K562 (cell line): ENCODE measurements at regions not wholly inside any gene's neighbourhood (a gene's known extent, or its start where the extent isn't known, plus 50 kb on each side); places are given as distances from the start of the nearest gene placed in this dataset.

Experiments used
- ATAC-seq: fragments of 200-7000 bp; cut with Tn5 transposase; 3 replicates; pipeline ENCODE4 v1.9.1; 2020; ENCODE audit warnings: moderate library complexity
- BruUV-seq: library from RNA; stranded (reverse); fragments of 400-500 nt; replicated peaks from 2 replicates; lab custom pipeline; 2021; lab: Mats Ljungman, UMichigan
- CTCF ChIA-PET: fragments of 300-600 bp; formaldehyde crosslinking; extraction: SDS; loops from one replicate; lab custom pipeline; 2021; ENCODE audit warnings: low intra/inter-chr PET ratio; lab: Yijun Ruan, JAX
- POLR2A ChIA-PET: fragments of 300-600, 350-650 bp; sonication (Branson Sonifier 250); formaldehyde crosslinking; extraction: SDS; loops from one replicate; lab custom pipeline; 2021; ENCODE audit warnings: antibody characterized with exemption, inconsistent platforms; lab: Yijun Ruan, JAX
- DNase-seq, 4 experiments: peaks; one replicate each; pipeline versions ENCODE4 v3.0.0 to v3.0.0-alpha.2; 2011 to 2018; ENCODE audit warnings: low spot score in 3 of 4, mixed read lengths in 3 of 4; ENCODE audit errors: extremely low read depth in 1 of 4
- FAIRE-seq: peaks from 2 replicates; lab custom pipeline; 2011; peaks lifted over from hg19 to GRCh38; lab: Jason Lieb, UNC
- H2AFZ ChIP-seq: 2 replicates; pipeline ENCODE4 v1.6.0; 2011; ENCODE audit warnings: low read depth, low read length, control low read depth, inconsistent platforms
- H3K27ac ChIP-seq: fragments of 200-600 bp; 3 replicates; pipeline ENCODE4 v1.8.0; 2011; ENCODE audit warnings: low read depth, mild to moderate bottlenecking, control low read depth, inconsistent platforms, low read length, moderate library complexity, mixed read lengths; ENCODE audit errors: extremely low read depth
- H3K27me3 ChIP-seq, 2 experiments: fragments of 300-600 bp in 1 of 2; 2 replicates in 1 of 2; 3 replicates in 1 of 2; pipeline versions ENCODE4 v1.6.0 to v1.8.0; 2011; ENCODE audit warnings: inconsistent platforms in 2 of 2, low read length in 2 of 2, mild to moderate bottlenecking in 1 of 2, mixed read lengths in 1 of 2, moderate library complexity in 1 of 2; ENCODE audit not compliant: control insufficient read depth in 2 of 2, insufficient read depth in 2 of 2
- H3K36me3 ChIP-seq: fragments of 300-600 bp; 3 replicates; pipeline ENCODE4 v1.8.0; 2011; ENCODE audit warnings: mild to moderate bottlenecking, low read length, inconsistent platforms; ENCODE audit not compliant: control insufficient read depth, insufficient read depth
- H3K4me1 ChIP-seq, 2 experiments: fragments of 200-600 bp in 1 of 2; replicated peaks in 1 of 2; 2 replicates in 1 of 2; 3 replicates in 1 of 2; pipeline versions ENCODE4 v1.5.1 to v1.8.0; 2011; ENCODE audit warnings: inconsistent platforms in 2 of 2, low read length in 2 of 2, mild to moderate bottlenecking in 1 of 2, mixed read lengths in 1 of 2, moderate library complexity in 1 of 2; ENCODE audit not compliant: control insufficient read depth in 2 of 2, insufficient read depth in 2 of 2
- H3K4me2 ChIP-seq: 2 replicates; pipeline ENCODE4 v1.6.1; 2011; ENCODE audit warnings: low read length, control low read depth, inconsistent platforms, mixed read lengths; ENCODE audit not compliant: insufficient read depth
- H3K4me3 ChIP-seq: fragments of 200-600 bp; sonication (generic), shearing (Covaris generic); 2 replicates; pipeline ENCODE4 v1.5.1; 2016; ENCODE audit warnings: control low read depth, inconsistent platforms
- H3K79me2 ChIP-seq: fragments of 200-600 bp; 3 replicates; pipeline ENCODE4 v1.8.0; 2011; ENCODE audit warnings: low read length, inconsistent platforms; ENCODE audit not compliant: control insufficient read depth, insufficient read depth
- H3K9ac ChIP-seq, 2 experiments: 2 replicates each; pipeline versions ENCODE4 v1.6.0 to v1.6.1; 2011; ENCODE audit warnings: low read depth in 2 of 2, low read length in 2 of 2, control low read depth in 1 of 2, inconsistent platforms in 1 of 2, mild to moderate bottlenecking in 1 of 2, mixed read lengths in 1 of 2; ENCODE audit not compliant: insufficient read depth in 1 of 2
- H3K9me1 ChIP-seq: one replicate; pipeline ENCODE4 v1.6.0; 2011; ENCODE audit warnings: inconsistent platforms, mild to moderate bottlenecking, low read length, moderate library complexity; ENCODE audit not compliant: control insufficient read depth, insufficient read depth
- H3K9me3 ChIP-seq: replicated peaks from 2 replicates; pipeline ENCODE4 v1.5.1; 2011; ENCODE audit warnings: low read depth, low read length, inconsistent platforms; ENCODE audit not compliant: control insufficient read depth, insufficient read depth
- H4K20me1 ChIP-seq: replicated peaks from 2 replicates; pipeline ENCODE4 v1.6.1; 2011; ENCODE audit warnings: low read length, inconsistent platforms, mixed read lengths; ENCODE audit not compliant: control insufficient read depth, insufficient read depth
- BACH1 ChIP-seq: fragments of 200-800 bp; sonication (Bioruptor generic); IDR thresholded peaks from 2 replicates; pipeline ENCODE4 v1.6.1; 2016; ENCODE audit warnings: missing genetic modification characterization, missing compliant biosample characterization
- DEAF1 ChIP-seq: fragments of 450-650 bp; formaldehyde crosslinking; IDR thresholded peaks from 2 replicates; pipeline ENCODE4 v1.4.0; 2020; ENCODE audit warnings: mild to moderate bottlenecking, moderate library complexity
- FOSL1 ChIP-seq: fragments of 200-800 bp; sonication (Bioruptor generic); conservative IDR thresholded peaks from 2 replicates; pipeline ENCODE4 v1.6.1; 2016; ENCODE audit warnings: missing genetic modification characterization, missing compliant biosample characterization
- GABPB1 ChIP-seq: sonication (generic); formaldehyde crosslinking; IDR thresholded peaks from 2 replicates; pipeline ENCODE4 v1.8.0; 2022; ENCODE audit warnings: mild to moderate bottlenecking, missing genetic modification reagents
- GTF2E2 ChIP-seq: fragments of 200-800 bp; sonication (Bioruptor generic); IDR thresholded peaks from 2 replicates; pipeline ENCODE4 v1.6.1; 2016; ENCODE audit warnings: missing genetic modification characterization, missing compliant biosample characterization
- MAZ ChIP-seq, 2 experiments: fragments of 450-650 bp in 1 of 2; sonication (generic) in 1 of 2; formaldehyde crosslinking; IDR thresholded peaks in 1 of 2; conservative IDR thresholded peaks in 1 of 2; 2 replicates each; pipeline versions ENCODE4 v1.4.0 to v1.5.0; 2020; ENCODE audit warnings: mild to moderate bottlenecking in 1 of 2, missing genetic modification reagents in 1 of 2
- MEF2A ChIP-seq: IDR thresholded peaks from 2 replicates; pipeline ENCODE4 v1.6.1; 2011; ENCODE audit warnings: low read depth, mild to moderate bottlenecking, low read length, moderate library complexity; ENCODE audit not compliant: control insufficient read depth
- PML ChIP-seq: IDR thresholded peaks from 2 replicates; pipeline ENCODE4 v1.6.1; 2012; ENCODE audit warnings: low read length, inconsistent platforms
- RAD21 ChIP-seq, 2 experiments: fragments of 250-450 bp in 1 of 2; fragments of 450-650 bp in 1 of 2; sonication (Bioruptor Pico) in 1 of 2; formaldehyde crosslinking in 1 of 2; IDR thresholded peaks in 1 of 2; conservative IDR thresholded peaks in 1 of 2; 2 replicates each; pipeline versions ENCODE4 v1.4.0 to v1.8.0; 2020 to 2022; ENCODE audit warnings: mild to moderate bottlenecking in 2 of 2, moderate library complexity in 1 of 2
- U2AF1 ChIP-seq: fragments of 200-400 bp; formaldehyde crosslinking; optimal IDR thresholded peaks from 2 replicates; pipeline ENCODE3; 2017; ENCODE audit warnings: mild to moderate bottlenecking, low read depth, low read length, moderate library complexity
- ZFP1 ChIP-seq: fragments of 450-650 bp; formaldehyde crosslinking; IDR thresholded peaks from 2 replicates; pipeline ENCODE4 v1.4.0; 2020; ENCODE audit warnings: mild to moderate bottlenecking, mixed read lengths
- ZNF174 ChIP-seq: fragments of 250-450 bp; sonication (Bioruptor Pico); IDR thresholded peaks from 2 replicates; pipeline ENCODE4 v1.4.0; 2020; ENCODE audit warnings: mild to moderate bottlenecking
- WGBS: fragments of 100-300 bp; shearing (Covaris generic); methylation state at CpG from one replicate; pipeline ENCODE4 v1.1.6; 2016; ENCODE audit warnings: low coverage, mixed read lengths; ENCODE audit not compliant: insufficient coverage; ENCODE audit errors: missing lambda C conversion rate; 5-methylcytosine and 5-hydroxymethylcytosine counted together
- in situ Hi-C: fragments of 300-500 bp; cut with MboI; formaldehyde crosslinking; loops from 4 replicates; pipeline ENCODE4 v1.15.0; 2018; ENCODE audit warnings: inconsistent platforms, mixed read lengths
- intact Hi-C: fragments of 100-400 bp; cut with micrococcal nuclease; formaldehyde crosslinking; loops from 2 replicates; pipeline ENCODE4 v1.14.2; 2022
- TF ChIP-seq, protein P1 (sequence below): fragments of 200-800 bp; sonication (Bioruptor generic); IDR thresholded peaks from 2 replicates; pipeline ENCODE4 v1.6.1; 2017; ENCODE audit warnings: missing genetic modification characterization, missing compliant biosample characterization
- TF ChIP-seq, protein P2 (sequence below): fragments of 450-650 bp; formaldehyde crosslinking; IDR thresholded peaks from 2 replicates; pipeline ENCODE4 v1.4.0; 2022; ENCODE audit warnings: missing genetic modification characterization
- TF ChIP-seq, protein P3 (sequence below): fragments of 200-800 bp; sonication (Bioruptor generic); IDR thresholded peaks from 2 replicates; pipeline ENCODE4 v1.6.1; 2017; ENCODE audit warnings: missing genetic modification characterization, missing compliant biosample characterization

DNA sequence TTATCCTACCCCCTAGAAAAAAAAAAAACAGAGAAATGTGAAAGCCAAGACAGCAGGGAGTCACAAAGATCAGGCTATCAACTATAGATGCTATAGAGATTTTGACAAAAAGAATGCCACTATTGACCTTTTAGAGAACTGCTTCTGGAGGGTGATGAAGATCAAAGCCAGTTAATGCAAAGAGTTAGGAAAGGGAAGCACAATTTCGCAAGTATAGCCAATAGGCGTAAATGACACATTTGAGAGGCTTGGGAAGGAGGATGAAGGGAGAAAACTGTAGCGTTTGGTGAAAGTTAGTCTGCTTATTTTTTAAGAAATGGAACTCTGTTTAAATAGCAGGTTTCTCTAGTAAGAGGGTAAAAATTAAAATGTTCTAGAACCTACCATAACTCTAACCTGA, 190.7 kb downstream of the DUSP6 start (continued):
- TF ChIP-seq, protein P1, sequence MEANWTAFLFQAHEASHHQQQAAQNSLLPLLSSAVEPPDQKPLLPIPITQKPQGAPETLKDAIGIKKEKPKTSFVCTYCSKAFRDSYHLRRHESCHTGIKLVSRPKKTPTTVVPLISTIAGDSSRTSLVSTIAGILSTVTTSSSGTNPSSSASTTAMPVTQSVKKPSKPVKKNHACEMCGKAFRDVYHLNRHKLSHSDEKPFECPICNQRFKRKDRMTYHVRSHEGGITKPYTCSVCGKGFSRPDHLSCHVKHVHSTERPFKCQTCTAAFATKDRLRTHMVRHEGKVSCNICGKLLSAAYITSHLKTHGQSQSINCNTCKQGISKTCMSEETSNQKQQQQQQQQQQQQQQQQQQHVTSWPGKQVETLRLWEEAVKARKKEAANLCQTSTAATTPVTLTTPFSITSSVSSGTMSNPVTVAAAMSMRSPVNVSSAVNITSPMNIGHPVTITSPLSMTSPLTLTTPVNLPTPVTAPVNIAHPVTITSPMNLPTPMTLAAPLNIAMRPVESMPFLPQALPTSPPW (CRISPR knock-in tag): no peak

DNA sequence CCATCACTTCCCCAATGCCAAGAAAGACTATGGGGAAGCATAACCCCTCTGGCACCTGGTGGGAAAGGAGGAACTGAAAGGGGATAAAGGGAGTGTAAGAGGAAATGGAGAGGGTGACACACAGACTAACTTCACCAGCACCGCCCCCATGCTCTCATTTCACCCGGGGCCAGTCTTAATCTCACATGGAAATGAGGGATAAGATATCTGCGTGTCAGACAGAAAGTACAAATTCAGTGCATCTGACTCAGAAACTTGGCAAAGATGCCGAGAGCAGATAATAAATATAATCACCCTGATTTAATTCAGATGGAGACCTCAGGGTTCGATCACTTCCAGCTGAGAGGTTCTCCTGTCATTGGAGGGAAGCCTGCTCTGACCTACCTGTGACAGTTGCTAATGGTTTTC, 191.6 kb downstream of the DUSP6 start:
- H3K9me1 ChIP-seq: no peaks in the 10 kb centered on the region
- no peak overlapping the region for H3K9ac ChIP-seq
- DNase-seq (peak in 1 of 4 experiments; percentile 8), FAIRE-seq (no peak), ATAC-seq (no peak)
- in situ Hi-C loops (no loop called here), intact Hi-C loops (no loop called here)
- CTCF ChIA-PET: no interaction called here
- H3K4me2 ChIP-seq: no peak overlapping the region
- H3K9me3 ChIP-seq: no peaks in the 10 kb centered on the region
- no peaks in the 10 kb centered on the region for H3K36me3 ChIP-seq
- no peaks in the 10 kb centered on the region for H4K20me1 ChIP-seq
- H3K79me2 ChIP-seq: no peaks in the 10 kb centered on the region
- no peaks in the 10 kb centered on the region for H3K27me3 ChIP-seq
- no peak overlapping the region for H3K4me3 ChIP-seq
- no TSS peak for BruUV-seq
- no peaks in the 10 kb centered on the region; a peak in 1 of 5 replicates for H3K4me1 ChIP-seq
- whole genome bisulfite sequencing: 6% methylated on average over 5 of the region's 5 CpGs
- H3K27ac ChIP-seq: no peak overlapping the region
- H2AFZ ChIP-seq: no peak overlapping the region
- POLR2A ChIA-PET: no interaction called here
- TF ChIP-seq MEF2A: no peak
- 0 out of 2 replicates have a peak, but pooled peaks have one; percentile 28 for TF ChIP-seq GTF2E2 (tag)
- no peak for TF ChIP-seq ZNF174
- TF ChIP-seq PML: no peak
- TF ChIP-seq, protein P2, sequence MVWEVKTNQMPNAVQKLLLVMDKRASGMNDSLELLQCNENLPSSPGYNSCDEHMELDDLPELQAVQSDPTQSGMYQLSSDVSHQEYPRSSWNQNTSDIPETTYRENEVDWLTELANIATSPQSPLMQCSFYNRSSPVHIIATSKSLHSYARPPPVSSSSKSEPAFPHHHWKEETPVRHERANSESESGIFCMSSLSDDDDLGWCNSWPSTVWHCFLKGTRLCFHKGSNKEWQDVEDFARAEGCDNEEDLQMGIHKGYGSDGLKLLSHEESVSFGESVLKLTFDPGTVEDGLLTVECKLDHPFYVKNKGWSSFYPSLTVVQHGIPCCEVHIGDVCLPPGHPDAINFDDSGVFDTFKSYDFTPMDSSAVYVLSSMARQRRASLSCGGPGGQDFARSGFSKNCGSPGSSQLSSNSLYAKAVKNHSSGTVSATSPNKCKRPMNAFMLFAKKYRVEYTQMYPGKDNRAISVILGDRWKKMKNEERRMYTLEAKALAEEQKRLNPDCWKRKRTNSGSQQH (CRISPR knock-in tag): no peak
- no peak for TF ChIP-seq U2AF1
- TF ChIP-seq MAZ (CRISPR knock-in tag; conservative IDR thresholded peaks at IDR 0.05 in 1 of 2, IDR thresholded peaks at IDR 0.05 in 1 of 2): no peak
- peak in 1 of 2 experiments; percentile 6; a peak in 1 of 4 replicates for TF ChIP-seq RAD21 (CRISPR knock-in tag; conservative IDR thresholded peaks at IDR 0.05 in 1 of 2, IDR thresholded peaks at IDR 0.05 in 1 of 2)
- no peak for TF ChIP-seq ZFP1 (CRISPR knock-in tag)
- TF ChIP-seq GABPB1: no peak
- peak; percentile 28; the same call in 1 of the 2 replicates for TF ChIP-seq BACH1 (tag)
- TF ChIP-seq DEAF1 (CRISPR knock-in tag): 0 out of 2 replicates have a peak, but pooled peaks have one; percentile 14
- peak; percentile 37; the same call in 1 of the 2 replicates for TF ChIP-seq FOSL1 (tag)
- TF ChIP-seq, protein P3, sequence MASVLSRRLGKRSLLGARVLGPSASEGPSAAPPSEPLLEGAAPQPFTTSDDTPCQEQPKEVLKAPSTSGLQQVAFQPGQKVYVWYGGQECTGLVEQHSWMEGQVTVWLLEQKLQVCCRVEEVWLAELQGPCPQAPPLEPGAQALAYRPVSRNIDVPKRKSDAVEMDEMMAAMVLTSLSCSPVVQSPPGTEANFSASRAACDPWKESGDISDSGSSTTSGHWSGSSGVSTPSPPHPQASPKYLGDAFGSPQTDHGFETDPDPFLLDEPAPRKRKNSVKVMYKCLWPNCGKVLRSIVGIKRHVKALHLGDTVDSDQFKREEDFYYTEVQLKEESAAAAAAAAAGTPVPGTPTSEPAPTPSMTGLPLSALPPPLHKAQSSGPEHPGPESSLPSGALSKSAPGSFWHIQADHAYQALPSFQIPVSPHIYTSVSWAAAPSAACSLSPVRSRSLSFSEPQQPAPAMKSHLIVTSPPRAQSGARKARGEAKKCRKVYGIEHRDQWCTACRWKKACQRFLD (CRISPR knock-in tag): 0 out of 2 replicates have a peak, but pooled peaks have one; percentile 35
